Stimulated activated CD4-positive, alpha-beta T cell treated with anti-CD3 and anti-CD28 coated beads, TNF-alpha, amount 100 ng/mL, for 4 hours (primary cell): ENCODE measurements at regions not wholly inside any gene's neighbourhood (a gene's known extent, or its start where the extent isn't known, plus 50 kb on each side); places are given as distances from the start of the nearest gene placed in this dataset.

Source experiments
- DNase-seq, 3 experiments: peaks; one replicate each; pipeline ENCODE4 v3.0.0-alpha.2; 2020; ENCODE audit warnings: low read depth in 3 of 3

GRCh38 chr12:128180166-128180565, 86.8 kb upstream of the TMEM132C start:
- DNase-seq = no peak

- no peak for DNase-seq
Observed at GRCh38 chr12:128190052-128190451, 76.9 kb upstream of the TMEM132C start.

- DNase-seq = no peak
Observed at GRCh38 chr12:128190614-128191013, 76.4 kb upstream of the TMEM132C start.

- no peak for DNase-seq
Observed at GRCh38 chr12:128191380-128191779, 75.6 kb upstream of the TMEM132C start.

GRCh38 chr12:128204711-128205110, 62.3 kb upstream of the TMEM132C start:
- no peak for DNase-seq

- no peak for DNase-seq
Observed at GRCh38 chr12:128205145-128205544, 61.8 kb upstream of the TMEM132C start.

GRCh38 chr12:128205758-128206157, 61.2 kb upstream of the TMEM132C start:
- DNase-seq = no peak
